MM.1S (cell line): ENCODE measurements at regions not wholly inside any gene's neighbourhood (a gene's known extent, or its start where the extent isn't known, plus 50 kb on each side); places are given as distances from the start of the nearest gene placed in this dataset.

Experiments
- DNase-seq: peaks from one replicate; pipeline ENCODE4 v3.0.0-alpha.2; 2015
- H2AFZ ChIP-seq: fragments of 300-600 bp; sonication (generic); 2 replicates; pipeline ENCODE4 v1.6.0; 2016; ENCODE audit warnings: antibody characterized with exemption, low read length
- H3F3A ChIP-seq: fragments of 300-600 bp; sonication (generic); 2 replicates; pipeline ENCODE4 v1.6.1; 2016; ENCODE audit warnings: mild to moderate bottlenecking, antibody characterized with exemption, low read length, moderate library complexity, mixed read lengths; ENCODE audit not compliant: insufficient read depth
- H3K27ac ChIP-seq: fragments of 300-600 bp; sonication (generic); 2 replicates; pipeline ENCODE4 v1.5.1; 2016; ENCODE audit warnings: mild to moderate bottlenecking, low read length
- H3K27me3 ChIP-seq: fragments of 300-600 bp; sonication (generic); replicated peaks from 2 replicates; pipeline ENCODE4 v1.6.0; 2016; ENCODE audit warnings: low read length; ENCODE audit not compliant: insufficient read depth
- H3K36me3 ChIP-seq: fragments of 300-600 bp; sonication (generic); replicated peaks from 2 replicates; pipeline ENCODE4 v1.6.1; 2016; ENCODE audit warnings: mild to moderate bottlenecking, low read length, mixed read lengths; ENCODE audit not compliant: insufficient read depth
- H3K4me1 ChIP-seq: fragments of 300-600 bp; sonication (generic); 2 replicates; pipeline ENCODE4 v1.6.1; 2016; ENCODE audit warnings: low read length, mixed read lengths
- H3K4me2 ChIP-seq: fragments of 300-600 bp; sonication (generic); 2 replicates; pipeline ENCODE4 v1.6.0; 2016; ENCODE audit warnings: low read depth, low read length
- H3K4me3 ChIP-seq: fragments of 300-600 bp; sonication (generic); 2 replicates; pipeline ENCODE4 v1.5.1; 2016; ENCODE audit warnings: low read length, mixed read lengths
- H3K79me2 ChIP-seq: fragments of 300-600 bp; sonication (generic); 2 replicates; pipeline ENCODE4 v1.6.1; 2016; ENCODE audit warnings: mixed run types, low read length, mixed read lengths
- H3K9ac ChIP-seq: fragments of 300-600 bp; sonication (generic); 2 replicates; pipeline ENCODE4 v1.6.1; 2016; ENCODE audit warnings: low read length, mixed read lengths
- H3K9me2 ChIP-seq: fragments of 300-600 bp; sonication (generic); replicated peaks from 2 replicates; pipeline ENCODE4 v1.6.1; 2016; ENCODE audit warnings: mild to moderate bottlenecking, low read length, mixed read lengths; ENCODE audit not compliant: insufficient read depth
- H3K9me3 ChIP-seq: fragments of 300-600 bp; sonication (generic); replicated peaks from 2 replicates; pipeline ENCODE4 v1.6.1; 2016; ENCODE audit warnings: mild to moderate bottlenecking, low read length, mixed read lengths; ENCODE audit not compliant: insufficient read depth
- H4K20me1 ChIP-seq: fragments of 300-600 bp; sonication (generic); 2 replicates; pipeline ENCODE4 v1.6.1; 2016; ENCODE audit warnings: mild to moderate bottlenecking, low read length, moderate library complexity, mixed read lengths; ENCODE audit not compliant: insufficient read depth
- CTCF ChIP-seq: fragments of 300-600 bp; sonication (generic); IDR thresholded peaks from 2 replicates; pipeline ENCODE4 v1.5.1; 2016; ENCODE audit warnings: antibody characterized with exemption, low read length, mixed read lengths
- EZH2 ChIP-seq: fragments of 300-600 bp; sonication (generic); optimal IDR thresholded peaks from 2 replicates; pipeline ENCODE3; 2017; ENCODE audit warnings: low read depth, mild to moderate bottlenecking, antibody characterized with exemption, low read length, mixed read lengths
- EZH2phosphoT487 ChIP-seq: fragments of 300-600 bp; sonication (generic); IDR thresholded peaks from 2 replicates; pipeline ENCODE4 v1.6.1; 2018; ENCODE audit warnings: antibody characterized with exemption, low read length

- Histone ChIP-seq H3K4me2 (no peak overlapping the region), H3K27ac (no peak overlapping the region), H3K9ac (no peak overlapping the region), H3K9me3 (no peaks in the 10 kb centered on the region), H3K4me3 (no peak overlapping the region), H3F3A (no peaks in the 10 kb centered on the region), H2AFZ (no peak overlapping the region), H3K79me2 (no peaks in the 10 kb centered on the region), H3K9me2 (no peaks in the 10 kb centered on the region), H3K36me3 (no peaks in the 10 kb centered on the region), H3K4me1 (no peaks in the 10 kb centered on the region), H4K20me1 (no peaks in the 10 kb centered on the region), H3K27me3 (no peaks in the 10 kb centered on the region)
- TF ChIP-seq EZH2phosphoT487 = no peak
- no peak for TF ChIP-seq CTCF
- no peak for TF ChIP-seq EZH2
- no peak for DNase-seq
These were observed 695.5 kb downstream of the BCL11B start for GRCh38 chr14:98576463-98576862.

GRCh38 chr14:98578204-98578603, 693.8 kb downstream of the BCL11B start:
- TF ChIP-seq EZH2 = no peak
- Histone ChIP-seq H3K4me1 (no peaks in the 10 kb centered on the region), H3K9me3 (no peaks in the 10 kb centered on the region), H3K9me2 (no peaks in the 10 kb centered on the region), H3K4me3 (no peak overlapping the region), H3K27ac (no peak overlapping the region), H3K27me3 (no peaks in the 10 kb centered on the region), H2AFZ (no peak overlapping the region), H3K36me3 (no peaks in the 10 kb centered on the region), H4K20me1 (no peaks in the 10 kb centered on the region), H3K79me2 (no peaks in the 10 kb centered on the region), H3F3A (no peaks in the 10 kb centered on the region), H3K4me2 (no peak overlapping the region), H3K9ac (no peak overlapping the region)
- DNase-seq = no peak

- H3K27me3 ChIP-seq = no peaks in the 10 kb centered on the region
- no peak for TF ChIP-seq EZH2phosphoT487
- TF ChIP-seq CTCF = no peak
- no peak for TF ChIP-seq EZH2
- H3K36me3 ChIP-seq = no peaks in the 10 kb centered on the region
- H3K9me3 ChIP-seq = no peaks in the 10 kb centered on the region
- no peak overlapping the region for H2AFZ ChIP-seq
- H3K27ac ChIP-seq = no peak overlapping the region
- H3K4me3 ChIP-seq = no peak overlapping the region
- H4K20me1 ChIP-seq = no peaks in the 10 kb centered on the region
- no peaks in the 10 kb centered on the region for H3K4me1 ChIP-seq
- no peaks in the 10 kb centered on the region for H3K9me2 ChIP-seq
- H3F3A ChIP-seq = no peaks in the 10 kb centered on the region
- H3K9ac ChIP-seq = no peak overlapping the region
- H3K4me2 ChIP-seq = no peak overlapping the region
- H3K79me2 ChIP-seq = no peaks in the 10 kb centered on the region
- DNase-seq = no peak
These were observed 692.9 kb downstream of the BCL11B start for GRCh38 chr14:98579140-98579539.

DNA sequence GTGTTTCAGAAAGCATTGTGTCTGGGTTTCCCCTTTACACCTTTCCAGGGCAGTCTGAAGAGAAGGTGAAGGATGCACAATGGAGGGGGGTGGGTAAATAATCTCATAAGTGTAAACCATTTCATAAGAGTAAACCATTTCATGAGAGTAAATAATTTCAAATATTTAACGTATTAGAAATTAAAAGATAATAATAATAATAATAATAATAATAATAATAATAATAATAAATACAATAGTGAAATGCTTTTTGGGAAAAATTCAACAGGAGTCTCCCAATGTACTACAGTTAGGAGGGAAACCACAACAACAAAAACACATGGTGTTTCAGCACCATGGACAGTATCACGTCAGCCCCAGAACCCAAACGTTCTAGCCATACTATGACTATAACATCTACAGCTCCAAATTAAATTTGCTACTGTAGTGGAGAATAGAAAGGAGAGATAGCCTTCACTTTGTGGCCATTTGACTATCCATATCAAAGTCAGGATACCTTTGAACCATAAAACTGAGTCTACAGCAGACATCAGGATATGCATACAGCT, 691.8 kb downstream of the BCL11B start:
- no peaks in the 10 kb centered on the region for H3K79me2 ChIP-seq
- no peak for TF ChIP-seq EZH2
- TF ChIP-seq EZH2phosphoT487 = no peak
- TF ChIP-seq CTCF = no peak

More for the DNA sequence above, 691.8 kb downstream of the BCL11B start:
- Histone ChIP-seq H4K20me1 (no peaks in the 10 kb centered on the region), H3K27ac (no peak overlapping the region), H3K4me2 (no peak overlapping the region), H3K9me2 (no peaks in the 10 kb centered on the region), H3K9ac (no peak overlapping the region), H3K9me3 (no peaks in the 10 kb centered on the region), H2AFZ (no peak overlapping the region), H3K36me3 (no peaks in the 10 kb centered on the region), H3K4me3 (no peak overlapping the region), H3K4me1 (no peaks in the 10 kb centered on the region), H3K27me3 (no peaks in the 10 kb centered on the region), H3F3A (no peaks in the 10 kb centered on the region)
- DNase-seq = peak; percentile 7
